ENCODE measurements at regions not wholly inside any gene's neighbourhood (a gene's known extent, or its start where the extent isn't known, plus 50 kb on each side); places are given as distances from the start of the nearest gene placed in this dataset.

GRCh38 chr10:56867236-56867635, 506.2 kb upstream of the ZWINT start:
- no peak for TF ChIP-seq CTCF (IDR thresholded peaks at IDR 0.05; ENCODE audit: unreplicated experiment)
- Mint-ChIP-seq H3K27ac (ENCODE audit: unreplicated experiment) (no peak overlapping the region), H3K4me3 (ENCODE audit: unreplicated experiment) (no peak overlapping the region), H3K4me1 (ENCODE audit: unreplicated experiment) (no peaks in the 10 kb centered on the region), H3K36me3 (ENCODE audit: low read depth, unreplicated experiment) (no peaks in the 10 kb centered on the region), H3K27me3 (ENCODE audit: unreplicated experiment) (no peaks in the 10 kb centered on the region), H3K9me3 (ENCODE audit: unreplicated experiment) (no peaks in the 10 kb centered on the region)
- no peak for DNase-seq (ENCODE audit: low spot score)

- DNase-seq (ENCODE audit: low spot score): no peak
- no peaks in the 10 kb centered on the region for H3K36me3 Mint-ChIP-seq (ENCODE audit: low read depth, unreplicated experiment)
- H3K27me3 Mint-ChIP-seq (ENCODE audit: unreplicated experiment): no peaks in the 10 kb centered on the region
- H3K27ac Mint-ChIP-seq (ENCODE audit: unreplicated experiment): no peak overlapping the region
- no peaks in the 10 kb centered on the region for H3K9me3 Mint-ChIP-seq (ENCODE audit: unreplicated experiment)
- H3K4me1 Mint-ChIP-seq (ENCODE audit: unreplicated experiment): no peaks in the 10 kb centered on the region
- no peak overlapping the region for H3K4me3 Mint-ChIP-seq (ENCODE audit: unreplicated experiment)
- TF ChIP-seq CTCF (IDR thresholded peaks at IDR 0.05; ENCODE audit: unreplicated experiment): no peak
Measured at GRCh38 chr10:56856569-56856968, 495.5 kb upstream of the ZWINT start.

GRCh38 chr10:56844978-56845529, 484.0 kb upstream of the ZWINT start:
- DNase-seq (ENCODE audit: low spot score): no peak
- H3K36me3 Mint-ChIP-seq (ENCODE audit: low read depth, unreplicated experiment): no peaks in the 10 kb centered on the region
- no peak overlapping the region for H3K4me3 Mint-ChIP-seq (ENCODE audit: unreplicated experiment)
- no peaks in the 10 kb centered on the region for H3K9me3 Mint-ChIP-seq (ENCODE audit: unreplicated experiment)
- TF ChIP-seq CTCF (IDR thresholded peaks at IDR 0.05; ENCODE audit: unreplicated experiment): no peak
- no peaks in the 10 kb centered on the region for H3K4me1 Mint-ChIP-seq (ENCODE audit: unreplicated experiment)
- no peak overlapping the region for H3K27ac Mint-ChIP-seq (ENCODE audit: unreplicated experiment)
- no peaks in the 10 kb centered on the region for H3K27me3 Mint-ChIP-seq (ENCODE audit: unreplicated experiment)

- no peaks in the 10 kb centered on the region for H3K36me3 Mint-ChIP-seq (ENCODE audit: low read depth, unreplicated experiment)
- no peaks in the 10 kb centered on the region for H3K9me3 Mint-ChIP-seq (ENCODE audit: unreplicated experiment)
- DNase-seq (ENCODE audit: low spot score): no peak
- no peaks in the 10 kb centered on the region for H3K27me3 Mint-ChIP-seq (ENCODE audit: unreplicated experiment)
- H3K4me1 Mint-ChIP-seq (ENCODE audit: unreplicated experiment): no peaks in the 10 kb centered on the region
- no peak for TF ChIP-seq CTCF (IDR thresholded peaks at IDR 0.05; ENCODE audit: unreplicated experiment)
- no peak overlapping the region for H3K4me3 Mint-ChIP-seq (ENCODE audit: unreplicated experiment)
- no peak overlapping the region for H3K27ac Mint-ChIP-seq (ENCODE audit: unreplicated experiment)
Measured at GRCh38 chr10:56836659-56837058, 475.6 kb upstream of the ZWINT start.

- H3K27me3 Mint-ChIP-seq (ENCODE audit: unreplicated experiment): no peaks in the 10 kb centered on the region
- H3K4me3 Mint-ChIP-seq (ENCODE audit: unreplicated experiment): no peak overlapping the region
- DNase-seq (ENCODE audit: low spot score): no peak
- H3K36me3 Mint-ChIP-seq (ENCODE audit: low read depth, unreplicated experiment): no peaks in the 10 kb centered on the region
- H3K27ac Mint-ChIP-seq (ENCODE audit: unreplicated experiment): no peak overlapping the region
- TF ChIP-seq CTCF (IDR thresholded peaks at IDR 0.05; ENCODE audit: unreplicated experiment): no peak
- no peaks in the 10 kb centered on the region for H3K4me1 Mint-ChIP-seq (ENCODE audit: unreplicated experiment)
- no peaks in the 10 kb centered on the region for H3K9me3 Mint-ChIP-seq (ENCODE audit: unreplicated experiment)
Measured at GRCh38 chr10:56831681-56832080, 470.6 kb upstream of the ZWINT start.

All from endothelial cell (in vitro differentiated cells).